ENCODE measurements at regions not wholly inside any gene's neighbourhood (a gene's known extent, or its start where the extent isn't known, plus 50 kb on each side); places are given as distances from the start of the nearest gene placed in this dataset.
"Not testable (repeated sequence)": the region's sequence is repeated elsewhere in the genome, so short reads cannot be mapped to it uniquely, and the experiment has no call there.

DNA sequence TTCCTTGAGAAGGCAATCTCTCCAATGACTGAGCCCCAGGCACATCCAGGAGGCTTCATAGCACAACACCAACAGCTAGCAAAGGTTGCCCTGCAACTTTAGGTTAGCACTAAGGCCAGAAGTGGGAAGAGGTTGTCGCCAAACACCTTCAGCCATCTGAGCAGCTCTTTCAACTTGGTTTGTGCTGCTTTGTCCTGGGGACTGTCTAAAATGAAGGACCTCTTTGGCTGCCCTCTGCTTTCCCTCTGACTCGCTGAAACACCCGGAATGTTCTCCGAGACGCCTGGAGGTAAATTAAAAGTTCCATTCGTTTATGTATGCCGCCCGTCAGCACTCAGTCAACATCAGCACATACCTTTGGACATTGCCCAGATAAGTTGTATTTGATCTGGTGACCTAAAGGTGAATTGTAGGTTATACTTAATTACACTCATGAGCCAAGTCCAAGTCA, 121.2 kb upstream of the NR2F2 start:
- no peak for DNase-seq (ENCODE audit: low read depth)
- TF ChIP-seq, protein P1, sequence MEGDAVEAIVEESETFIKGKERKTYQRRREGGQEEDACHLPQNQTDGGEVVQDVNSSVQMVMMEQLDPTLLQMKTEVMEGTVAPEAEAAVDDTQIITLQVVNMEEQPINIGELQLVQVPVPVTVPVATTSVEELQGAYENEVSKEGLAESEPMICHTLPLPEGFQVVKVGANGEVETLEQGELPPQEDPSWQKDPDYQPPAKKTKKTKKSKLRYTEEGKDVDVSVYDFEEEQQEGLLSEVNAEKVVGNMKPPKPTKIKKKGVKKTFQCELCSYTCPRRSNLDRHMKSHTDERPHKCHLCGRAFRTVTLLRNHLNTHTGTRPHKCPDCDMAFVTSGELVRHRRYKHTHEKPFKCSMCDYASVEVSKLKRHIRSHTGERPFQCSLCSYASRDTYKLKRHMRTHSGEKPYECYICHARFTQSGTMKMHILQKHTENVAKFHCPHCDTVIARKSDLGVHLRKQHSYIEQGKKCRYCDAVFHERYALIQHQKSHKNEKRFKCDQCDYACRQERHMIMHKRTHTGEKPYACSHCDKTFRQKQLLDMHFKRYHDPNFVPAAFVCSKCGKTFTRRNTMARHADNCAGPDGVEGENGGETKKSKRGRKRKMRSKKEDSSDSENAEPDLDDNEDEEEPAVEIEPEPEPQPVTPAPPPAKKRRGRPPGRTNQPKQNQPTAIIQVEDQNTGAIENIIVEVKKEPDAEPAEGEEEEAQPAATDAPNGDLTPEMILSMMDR (IDR thresholded peaks at IDR 0.05; ENCODE audit: control insufficient read depth, insufficient read depth, low read depth, low read length, missing control alignments), result no peak
- no peak overlapping the region for H3K4me3 ChIP-seq (ENCODE audit: control insufficient read depth, low read depth, low read length)

DNA sequence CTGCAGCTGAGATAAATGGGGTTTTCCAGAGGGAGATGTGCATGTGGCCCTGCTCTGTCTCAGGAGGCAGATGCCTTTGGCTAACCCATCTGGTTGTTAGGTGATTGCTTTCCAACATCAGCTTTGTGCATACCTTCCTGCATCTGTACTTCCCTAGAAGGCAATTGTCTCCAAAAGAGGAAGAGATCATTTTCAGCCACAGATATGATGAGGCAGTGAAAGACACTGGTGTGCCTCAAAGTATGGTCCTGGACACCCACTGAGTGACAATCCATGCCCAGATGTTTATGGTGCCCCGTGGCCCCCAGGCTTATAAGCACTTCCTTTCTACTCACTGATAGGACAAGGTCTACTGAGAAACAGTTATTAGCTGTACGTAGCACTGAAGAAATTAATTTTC, 117.5 kb upstream of the NR2F2 start:
- DNase-seq (ENCODE audit: low read depth), result no peak
- TF ChIP-seq, protein P1 (IDR thresholded peaks at IDR 0.05; ENCODE audit: control insufficient read depth, insufficient read depth, low read depth, low read length, missing control alignments), result no peak
- H3K4me3 ChIP-seq (ENCODE audit: control insufficient read depth, low read depth, low read length), result no peak overlapping the region

DNA sequence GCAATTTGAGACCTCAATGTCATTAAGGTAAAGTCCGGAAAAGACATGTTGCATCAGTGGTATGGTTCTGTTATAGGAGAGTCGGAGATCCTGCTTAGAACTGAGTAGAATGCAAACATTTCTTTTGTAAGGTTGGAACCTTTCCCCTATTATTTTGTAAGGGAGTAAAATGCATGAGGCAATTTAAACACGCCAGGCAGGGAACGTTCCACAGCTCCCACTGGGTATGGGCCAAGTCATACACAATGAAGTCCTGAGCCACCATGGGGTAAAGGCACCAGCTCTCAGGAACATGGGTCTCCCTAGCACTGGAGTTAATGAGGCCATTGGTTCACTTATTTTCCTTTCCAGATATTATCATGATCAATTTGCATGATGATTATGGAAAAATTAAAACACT, 116.6 kb upstream of the NR2F2 start:
- TF ChIP-seq, protein P1 (IDR thresholded peaks at IDR 0.05; ENCODE audit: control insufficient read depth, insufficient read depth, low read depth, low read length, missing control alignments), result no peak
- DNase-seq (ENCODE audit: low read depth), result no peak
- no peak overlapping the region for H3K4me3 ChIP-seq (ENCODE audit: control insufficient read depth, low read depth, low read length)

DNA sequence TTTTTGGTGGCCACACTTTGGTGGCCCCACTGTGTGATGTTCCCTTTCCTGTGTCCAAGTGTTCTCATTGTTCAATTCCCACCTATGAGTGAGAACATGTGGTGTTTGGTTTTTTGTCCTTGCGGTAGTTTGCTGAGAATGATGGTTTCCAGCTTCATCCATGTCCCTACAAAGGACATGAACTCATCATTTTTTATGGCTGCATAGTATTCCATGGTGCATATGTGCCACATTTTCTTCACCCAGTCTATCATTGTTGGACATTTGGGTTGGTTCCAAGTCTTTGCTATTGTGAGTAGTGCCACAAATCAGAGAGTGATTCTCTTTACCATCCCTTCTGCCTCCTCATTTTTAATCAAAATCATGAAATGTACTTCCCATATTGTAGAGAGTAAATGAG, 114.0 kb upstream of the NR2F2 start:
- not testable (repeated sequence) for H3K4me3 ChIP-seq (ENCODE audit: control insufficient read depth, low read depth, low read length); DNase-seq (ENCODE audit: low read depth)

DNA sequence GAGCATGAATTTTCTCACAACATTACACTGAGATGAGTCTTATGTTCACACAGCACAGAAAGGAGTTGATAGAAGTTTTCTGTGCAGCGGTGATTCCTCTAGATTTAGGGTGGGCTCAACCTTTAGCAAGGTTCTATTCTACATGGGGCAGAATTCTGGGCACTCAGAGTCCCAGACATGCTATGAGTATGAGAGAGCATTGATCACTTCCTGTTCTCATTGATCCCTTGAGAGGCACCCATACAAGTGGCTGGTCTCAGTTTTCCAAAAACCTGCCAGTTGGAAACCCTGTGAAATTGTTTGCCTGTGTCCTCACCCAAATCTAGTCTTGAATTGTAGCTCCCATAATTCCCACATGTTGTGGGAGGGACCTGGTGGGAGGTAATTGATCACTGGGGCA, 112.5 kb upstream of the NR2F2 start:
- DNase-seq (ENCODE audit: low read depth), result no peak
- H3K4me3 ChIP-seq (ENCODE audit: control insufficient read depth, low read depth, low read length), result no peak overlapping the region
- TF ChIP-seq, protein P1 (IDR thresholded peaks at IDR 0.05; ENCODE audit: control insufficient read depth, insufficient read depth, low read depth, low read length, missing control alignments), result no peak

DNA sequence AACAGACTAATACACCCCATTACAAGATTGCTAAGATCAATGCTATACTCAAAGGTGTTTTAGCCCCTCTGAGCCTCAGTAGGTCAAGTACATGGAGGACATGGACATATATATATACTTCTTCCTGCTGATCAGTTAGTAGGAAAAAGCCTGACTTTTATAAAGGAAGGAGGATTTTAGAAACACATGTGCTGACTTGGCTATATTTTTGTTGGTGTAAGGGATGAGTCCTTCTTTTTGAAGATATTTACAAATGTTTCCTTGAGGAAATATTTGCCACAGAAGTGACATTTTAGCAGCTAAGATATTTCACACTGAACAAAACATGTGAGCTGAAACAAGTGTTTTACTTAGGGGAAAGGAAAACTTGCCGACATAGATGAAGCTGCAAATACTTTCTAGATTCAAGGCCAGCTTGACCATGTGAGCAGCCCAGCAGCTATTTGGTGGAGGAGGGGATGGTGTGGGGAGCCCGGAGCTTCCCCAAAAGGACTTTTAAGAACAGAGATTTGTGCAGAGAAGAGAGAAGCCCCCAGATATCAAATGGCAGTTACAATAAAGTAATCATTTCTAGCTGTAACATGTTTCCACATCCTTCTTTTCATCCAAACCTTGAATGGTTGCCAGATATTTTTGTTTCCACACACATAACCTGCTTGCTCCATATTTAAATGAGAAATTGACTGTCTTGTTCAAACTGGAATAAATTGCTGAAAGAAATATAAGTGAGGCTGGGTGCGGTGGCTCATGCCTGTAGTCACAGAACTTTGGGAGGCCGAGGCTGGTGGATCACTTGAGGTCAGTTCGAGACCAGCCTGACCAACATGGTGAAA, 111.7 kb upstream of the NR2F2 start:
- DNase-seq (ENCODE audit: low read depth), result no peak
- TF ChIP-seq, protein P1 (IDR thresholded peaks at IDR 0.05; ENCODE audit: control insufficient read depth, insufficient read depth, low read depth, low read length, missing control alignments), result no peak

DNA sequence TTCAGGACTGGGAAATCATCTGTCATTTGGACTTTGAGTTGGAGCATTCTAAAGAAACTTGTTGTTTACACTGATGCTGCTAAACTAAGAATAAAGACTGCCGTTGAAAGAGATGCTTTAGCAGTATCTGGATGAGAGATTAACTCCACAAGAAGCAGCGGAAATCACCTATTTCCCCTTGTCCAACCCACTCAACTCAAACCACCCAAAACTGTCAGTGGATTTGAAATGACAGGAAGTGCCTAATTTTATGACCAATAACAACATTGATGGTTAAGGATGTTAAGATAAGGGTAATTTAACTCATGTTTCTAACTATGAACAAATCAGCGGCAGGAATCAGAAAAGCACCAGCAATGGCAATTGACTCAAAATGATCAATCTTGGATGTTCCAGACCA, 110.8 kb upstream of the NR2F2 start:
- H3K4me3 ChIP-seq (ENCODE audit: control insufficient read depth, low read depth, low read length), result no peak overlapping the region
- no peak for DNase-seq (ENCODE audit: low read depth)
- TF ChIP-seq, protein P1 (IDR thresholded peaks at IDR 0.05; ENCODE audit: control insufficient read depth, insufficient read depth, low read depth, low read length, missing control alignments), result no peak

More for the DNA sequence above, 111.7 kb upstream of the NR2F2 start:
- H3K4me3 ChIP-seq (ENCODE audit: control insufficient read depth, low read depth, low read length), result no peak overlapping the region

Measured in AG09309 (cell line).